Endodermal cell (in vitro differentiated cells): ENCODE measurements at regions not wholly inside any gene's neighbourhood (a gene's known extent, or its start where the extent isn't known, plus 50 kb on each side); places are given as distances from the start of the nearest gene placed in this dataset.
A peak's percentile ranks its signal among the peaks of the same experiment; 100 is the strongest.
"Not testable (repeated sequence)": the region's sequence is repeated elsewhere in the genome, so short reads cannot be mapped to it uniquely, and the experiment has no call there.

ENCODE experiments used
- DNase-seq: peaks from one replicate; pipeline ENCODE4 v3.0.0-alpha.2; 2017
- H3K27ac ChIP-seq: 2 replicates; pipeline ENCODE4 v1.5.1; 2013; ENCODE audit warnings: mild to moderate bottlenecking, low read depth, low read length, moderate library complexity
- H3K27me3 ChIP-seq: 2 replicates; pipeline ENCODE4 v1.6.1; 2013; ENCODE audit warnings: mild to moderate bottlenecking, low read length, moderate library complexity; ENCODE audit not compliant: insufficient read depth, control insufficient read depth, poor library complexity, severe bottlenecking
- H3K36me3 ChIP-seq: 2 replicates; pipeline ENCODE4 v1.7.0; 2013; ENCODE audit warnings: mild to moderate bottlenecking, low read length, moderate library complexity; ENCODE audit not compliant: control insufficient read depth, insufficient read depth
- H3K4me1 ChIP-seq: one replicate; pipeline ENCODE4 v1.7.0; 2013; ENCODE audit warnings: low read length; ENCODE audit not compliant: control insufficient read depth, insufficient read depth
- H3K4me3 ChIP-seq: 2 replicates; pipeline ENCODE4 v1.5.1; 2013; ENCODE audit warnings: mild to moderate bottlenecking, low read length, moderate library complexity
- H3K9ac ChIP-seq: 2 replicates; pipeline ENCODE4 v1.6.1; 2013; ENCODE audit warnings: mild to moderate bottlenecking, low read length, moderate library complexity; ENCODE audit not compliant: poor library complexity, severe bottlenecking; ENCODE audit errors: extremely low read depth
- H3K9me3 ChIP-seq: 2 replicates; pipeline ENCODE4 v1.6.1; 2013; ENCODE audit warnings: mild to moderate bottlenecking, low read length, moderate library complexity; ENCODE audit not compliant: control insufficient read depth
- H3K27ac Mint-ChIP-seq: 2 replicates; pipeline ENCODE4 v1.8.0; 2020; ENCODE audit warnings: mixed read lengths
- H3K27me3 Mint-ChIP-seq: 2 replicates; pipeline ENCODE4 v1.8.0; 2021; ENCODE audit warnings: mild to moderate bottlenecking, mixed read lengths; ENCODE audit not compliant: insufficient read depth
- H3K36me3 Mint-ChIP-seq: 2 replicates; pipeline ENCODE4 v1.8.0; 2020; ENCODE audit warnings: low read depth, mixed read lengths
- H3K4me1 Mint-ChIP-seq: 2 replicates; pipeline ENCODE4 v1.8.0; 2020; ENCODE audit warnings: mixed read lengths
- H3K4me3 Mint-ChIP-seq: 2 replicates; pipeline ENCODE4 v1.8.0; 2020; ENCODE audit warnings: mild to moderate bottlenecking, moderate library complexity, mixed read lengths
- H3K9me3 Mint-ChIP-seq: 2 replicates; pipeline ENCODE4 v1.8.0; 2020; ENCODE audit warnings: mild to moderate bottlenecking, mixed read lengths
- CTCF ChIP-seq: fragments of 200-600 bp; sonication (generic); conservative IDR thresholded peaks from 2 replicates; pipeline ENCODE4 v1.5.0; 2021; ENCODE audit warnings: antibody characterized with exemption, mild to moderate bottlenecking
- WGBS, 2 experiments: methylation state at CpG; one replicate each; pipeline versions ENCODE4 v1.1.5 to v1.1.7; 2013; ENCODE audit warnings: missing lambda C conversion rate in 2 of 2, mixed read lengths in 1 of 2; ENCODE audit not compliant: insufficient coverage in 1 of 2, insufficient read length in 1 of 2; 5-methylcytosine and 5-hydroxymethylcytosine counted together

GRCh38 chr3:191919491-191920026 is 458.6 kb downstream of the PYDC2 start:
- H3K27ac Mint-ChIP-seq = no peak overlapping the region
- no peaks in the 10 kb centered on the region for H3K27me3 Mint-ChIP-seq
- no peak overlapping the region for H3K4me3 Mint-ChIP-seq
- H3K9me3 ChIP-seq = peaks cover 26% of the 10 kb centered on the region
- no peak overlapping the region for H3K9ac ChIP-seq
- no peak for TF ChIP-seq CTCF
- H3K9me3 Mint-ChIP-seq = peaks cover 23% of the 10 kb centered on the region
- no peak for DNase-seq
- no peak overlapping the region for H3K27ac ChIP-seq
- H3K4me1 ChIP-seq = peaks cover 11% of the 10 kb centered on the region
- H3K36me3 Mint-ChIP-seq = peaks cover 73% of the 10 kb centered on the region
- peaks cover 25% of the 10 kb centered on the region for H3K36me3 ChIP-seq
- WGBS, 2 experiments = 48 to 64% methylated on average over 2 to 3 of the region's 3 CpGs
- H3K4me1 Mint-ChIP-seq = peaks cover 17% of the 10 kb centered on the region
- no peak overlapping the region for H3K4me3 ChIP-seq
- no peaks in the 10 kb centered on the region for H3K27me3 ChIP-seq

- Histone ChIP-seq H3K9me3 (peaks cover 39% of the 10 kb centered on the region), H3K9ac (no peak overlapping the region), H3K36me3 (peaks cover 8% of the 10 kb centered on the region), H3K27ac (no peak overlapping the region), H3K4me1 (peaks cover 11% of the 10 kb centered on the region), H3K27me3 (no peaks in the 10 kb centered on the region), H3K4me3 (peak overlapping the region; percentile 4)
- Mint-ChIP-seq H3K4me1 (peaks cover 31% of the 10 kb centered on the region), H3K27ac (peak overlapping the region; percentile 92), H3K27me3 (no peaks in the 10 kb centered on the region), H3K36me3 (peaks cover 43% of the 10 kb centered on the region), H3K9me3 (peaks cover 15% of the 10 kb centered on the region), H3K4me3 (peak overlapping the region; percentile 88)
- TF ChIP-seq CTCF = peak; percentile 43
- DNase-seq = no peak
- WGBS, 2 experiments = 88 to 100% methylated on average over 2 to 5 of the region's 5 CpGs
Observed at GRCh38 chr3:191922570-191922969, 461.6 kb downstream of the PYDC2 start.

GRCh38 chr3:191927183-191927817 is 466.3 kb downstream of the PYDC2 start:
- 71 to 94% methylated on average over 2 to 5 of the region's 8 CpGs for WGBS, 2 experiments
- peak; percentile 69 for DNase-seq
- peak overlapping the region; percentile 77 for H3K4me3 ChIP-seq
- peak overlapping the region; percentile 70 for H3K9ac ChIP-seq
- not testable (repeated sequence) for H3K27me3 Mint-ChIP-seq, H3K36me3 ChIP-seq, H3K27ac ChIP-seq, H3K27me3 ChIP-seq
- H3K4me3 Mint-ChIP-seq = peak overlapping the region; percentile 88
- H3K4me1 ChIP-seq = peaks cover 11% of the 10 kb centered on the region
- peaks cover 28% of the 10 kb centered on the region for H3K36me3 Mint-ChIP-seq
- H3K9me3 ChIP-seq = peaks cover 48% of the 10 kb centered on the region
- peak overlapping the region; percentile 99 for H3K27ac Mint-ChIP-seq
- peaks cover 25% of the 10 kb centered on the region for H3K9me3 Mint-ChIP-seq
- peaks cover 42% of the 10 kb centered on the region for H3K4me1 Mint-ChIP-seq

- H3K36me3 ChIP-seq, H3K4me1 ChIP-seq, H3K27ac ChIP-seq, H3K9ac ChIP-seq, H3K27me3 Mint-ChIP-seq, H3K27me3 ChIP-seq: not testable (repeated sequence)
- peaks cover 25% of the 10 kb centered on the region for H3K9me3 Mint-ChIP-seq
- H3K4me1 Mint-ChIP-seq = peaks cover 39% of the 10 kb centered on the region
- peaks cover 48% of the 10 kb centered on the region for H3K9me3 ChIP-seq
- DNase-seq = peak; percentile 91
- peak overlapping the region; percentile 88 for H3K4me3 Mint-ChIP-seq
- peaks cover 27% of the 10 kb centered on the region for H3K36me3 Mint-ChIP-seq
- 67 to 73% methylated on average over 6 of the region's 6 CpGs for WGBS, 2 experiments
- peak overlapping the region; percentile 99 for H3K27ac Mint-ChIP-seq
- H3K4me3 ChIP-seq = peak overlapping the region; percentile 77
Observed at GRCh38 chr3:191927998-191928397, 467.0 kb downstream of the PYDC2 start.
